GM12864 (cell line): ENCODE measurements at regions not wholly inside any gene's neighbourhood (a gene's known extent, or its start where the extent isn't known, plus 50 kb on each side); places are given as distances from the start of the nearest gene placed in this dataset.

Source experiments
- DNase-seq: peaks from one replicate; pipeline ENCODE4 v3.0.0-alpha.2; 2011; ENCODE audit warnings: low read depth
- H3K4me3 ChIP-seq: 2 replicates; pipeline ENCODE4 v1.5.1; 2011; ENCODE audit warnings: mild to moderate bottlenecking, low read depth, low read length, control low read depth
- TF ChIP-seq, protein P1 (sequence below): IDR thresholded peaks from 2 replicates; pipeline ENCODE4 v1.5.1; 2011; ENCODE audit warnings: low read depth, mild to moderate bottlenecking, moderate library complexity, low read length, control low read depth, inconsistent platforms; ENCODE audit errors: missing control alignments

DNA sequence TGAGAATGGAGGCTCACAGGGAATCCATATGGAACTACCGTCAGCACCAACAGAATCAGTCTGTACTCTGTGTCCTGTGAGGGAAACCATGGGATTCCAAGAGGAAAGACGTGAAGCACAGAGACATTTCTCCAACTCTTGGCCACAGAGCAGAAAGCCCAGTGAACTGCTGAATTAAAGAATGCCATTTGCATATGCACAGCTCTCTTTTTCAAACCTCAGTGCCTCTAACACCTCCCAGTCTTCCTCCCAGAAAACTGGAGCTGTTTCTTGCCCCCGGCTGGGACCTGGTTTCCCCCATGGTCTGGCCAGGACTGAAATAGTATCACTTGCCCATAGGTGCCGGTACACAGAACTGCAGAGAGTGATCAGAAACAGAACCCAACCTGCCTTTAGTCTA is 69.6 kb upstream of the FER start:
- DNase-seq = no peak
- no peak overlapping the region for H3K4me3 ChIP-seq
- TF ChIP-seq, protein P1, sequence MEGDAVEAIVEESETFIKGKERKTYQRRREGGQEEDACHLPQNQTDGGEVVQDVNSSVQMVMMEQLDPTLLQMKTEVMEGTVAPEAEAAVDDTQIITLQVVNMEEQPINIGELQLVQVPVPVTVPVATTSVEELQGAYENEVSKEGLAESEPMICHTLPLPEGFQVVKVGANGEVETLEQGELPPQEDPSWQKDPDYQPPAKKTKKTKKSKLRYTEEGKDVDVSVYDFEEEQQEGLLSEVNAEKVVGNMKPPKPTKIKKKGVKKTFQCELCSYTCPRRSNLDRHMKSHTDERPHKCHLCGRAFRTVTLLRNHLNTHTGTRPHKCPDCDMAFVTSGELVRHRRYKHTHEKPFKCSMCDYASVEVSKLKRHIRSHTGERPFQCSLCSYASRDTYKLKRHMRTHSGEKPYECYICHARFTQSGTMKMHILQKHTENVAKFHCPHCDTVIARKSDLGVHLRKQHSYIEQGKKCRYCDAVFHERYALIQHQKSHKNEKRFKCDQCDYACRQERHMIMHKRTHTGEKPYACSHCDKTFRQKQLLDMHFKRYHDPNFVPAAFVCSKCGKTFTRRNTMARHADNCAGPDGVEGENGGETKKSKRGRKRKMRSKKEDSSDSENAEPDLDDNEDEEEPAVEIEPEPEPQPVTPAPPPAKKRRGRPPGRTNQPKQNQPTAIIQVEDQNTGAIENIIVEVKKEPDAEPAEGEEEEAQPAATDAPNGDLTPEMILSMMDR = no peak

DNA sequence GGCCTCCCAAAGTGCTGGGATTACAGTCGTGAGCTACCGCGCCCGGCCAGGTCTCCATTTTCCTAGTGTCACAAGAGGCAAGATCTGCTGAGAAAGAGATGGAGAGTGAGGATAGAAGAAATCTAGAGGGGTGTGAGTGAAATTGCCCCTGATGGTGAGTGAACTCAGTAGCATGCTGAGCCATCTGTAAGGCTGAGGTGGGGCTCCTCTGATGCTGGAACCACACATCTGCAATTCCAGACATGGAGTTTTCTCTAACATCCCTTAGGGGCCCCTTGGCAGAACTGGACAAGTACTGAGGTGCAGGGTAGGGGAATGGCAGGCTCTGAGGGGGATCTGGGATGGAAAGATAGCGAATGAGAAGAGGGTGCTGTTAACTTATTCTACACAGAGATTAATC is 72.0 kb upstream of the FER start:
- TF ChIP-seq, protein P1 = no peak
- H3K4me3 ChIP-seq = no peak overlapping the region
- no peak for DNase-seq

GRCh38 chr5:108672639-108673038 is 75.1 kb upstream of the FER start:
- no peak for DNase-seq
- no peak overlapping the region for H3K4me3 ChIP-seq
- TF ChIP-seq, protein P1 = no peak

DNA sequence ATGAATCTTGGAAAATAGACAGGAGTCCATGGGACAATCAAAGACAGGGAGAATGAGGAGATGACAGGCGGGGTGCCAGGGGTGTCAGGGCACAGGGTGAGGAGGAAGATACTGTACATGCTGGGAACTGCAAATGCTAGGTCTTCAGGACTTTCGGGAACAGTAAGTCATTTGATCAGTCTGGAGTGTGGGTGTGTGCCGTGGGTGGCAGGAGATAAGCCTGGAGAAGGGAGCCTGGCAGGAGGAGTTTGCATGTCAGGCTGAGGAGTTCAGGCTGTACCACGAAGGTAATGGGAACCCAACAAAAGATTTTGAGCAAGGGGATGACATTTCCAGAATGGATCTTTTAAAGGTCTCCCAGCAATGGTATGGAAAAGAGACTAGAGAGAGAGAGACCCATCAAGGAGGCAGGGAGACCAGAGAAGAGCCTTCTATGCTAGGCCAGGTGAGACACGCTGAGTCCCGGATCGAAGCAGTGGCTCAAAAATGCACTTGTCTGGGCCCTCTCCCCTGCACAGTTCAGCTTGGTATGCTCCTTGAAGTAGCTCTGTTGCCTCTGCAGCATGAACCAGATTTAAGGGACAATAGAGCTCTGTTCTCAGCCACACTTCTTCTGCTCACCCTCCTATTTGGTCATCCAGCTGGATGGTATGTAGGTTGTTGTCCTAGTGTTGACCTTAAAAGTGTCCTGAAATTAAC is 77.0 kb upstream of the FER start:
- TF ChIP-seq, protein P1 = no peak
- no peak overlapping the region for H3K4me3 ChIP-seq
- DNase-seq = no peak

DNA sequence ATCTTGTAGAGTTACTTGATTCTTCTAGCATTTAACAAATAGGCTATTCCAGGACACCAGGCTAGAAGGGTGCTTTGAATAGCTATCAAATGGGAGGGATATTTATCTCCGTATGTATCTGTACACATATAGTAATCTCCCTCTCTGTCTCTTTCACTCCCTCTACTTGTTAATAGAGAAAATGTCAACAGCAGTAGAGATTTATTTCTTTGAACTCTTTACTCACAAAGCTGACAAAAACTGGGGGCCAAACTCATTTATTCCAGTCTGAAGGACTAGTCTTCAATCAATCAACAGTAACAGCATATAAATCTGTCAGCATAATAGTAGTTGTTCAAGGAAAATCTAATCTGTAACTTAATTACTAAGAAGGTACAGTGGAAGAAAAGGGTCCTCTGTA is 78.2 kb upstream of the FER start:
- H3K4me3 ChIP-seq = no peak overlapping the region
- TF ChIP-seq, protein P1 = no peak
- DNase-seq = no peak

- TF ChIP-seq, protein P1 = no peak
- no peak for DNase-seq
- no peak overlapping the region for H3K4me3 ChIP-seq
These were observed 86.0 kb upstream of the FER start for GRCh38 chr5:108661590-108662219.

DNA sequence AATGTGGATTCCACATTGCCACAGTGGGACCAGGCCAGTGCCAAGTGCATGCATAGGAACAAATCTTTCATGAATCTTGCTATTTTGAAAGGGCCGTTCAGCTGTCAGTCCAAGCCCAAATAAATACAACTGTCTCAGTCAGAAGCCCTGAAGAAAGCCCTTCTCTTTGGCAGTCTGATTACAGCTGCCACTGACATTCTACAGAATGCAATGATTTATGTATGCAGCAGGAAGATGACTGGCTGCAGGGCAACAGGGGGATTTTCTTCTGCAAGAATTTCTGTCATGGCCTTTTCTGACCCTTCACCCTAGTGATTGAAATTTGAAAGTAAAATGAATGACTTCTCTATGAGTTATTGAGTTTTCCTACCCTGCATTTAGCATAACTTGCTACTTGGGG is 86.7 kb upstream of the FER start:
- DNase-seq = no peak
- no peak overlapping the region for H3K4me3 ChIP-seq
- TF ChIP-seq, protein P1 = no peak
